ENCODE measurements at regions not wholly inside any gene's neighbourhood (a gene's known extent, or its start where the extent isn't known, plus 50 kb on each side); places are given as distances from the start of the nearest gene placed in this dataset.

GRCh38 chr3:34066999-34067398, 268.6 kb downstream of the PDCD6IP start:
- H3K4me3 ChIP-seq (ENCODE audit: low read depth, low read length) = no peak overlapping the region
- TF ChIP-seq, protein P1, sequence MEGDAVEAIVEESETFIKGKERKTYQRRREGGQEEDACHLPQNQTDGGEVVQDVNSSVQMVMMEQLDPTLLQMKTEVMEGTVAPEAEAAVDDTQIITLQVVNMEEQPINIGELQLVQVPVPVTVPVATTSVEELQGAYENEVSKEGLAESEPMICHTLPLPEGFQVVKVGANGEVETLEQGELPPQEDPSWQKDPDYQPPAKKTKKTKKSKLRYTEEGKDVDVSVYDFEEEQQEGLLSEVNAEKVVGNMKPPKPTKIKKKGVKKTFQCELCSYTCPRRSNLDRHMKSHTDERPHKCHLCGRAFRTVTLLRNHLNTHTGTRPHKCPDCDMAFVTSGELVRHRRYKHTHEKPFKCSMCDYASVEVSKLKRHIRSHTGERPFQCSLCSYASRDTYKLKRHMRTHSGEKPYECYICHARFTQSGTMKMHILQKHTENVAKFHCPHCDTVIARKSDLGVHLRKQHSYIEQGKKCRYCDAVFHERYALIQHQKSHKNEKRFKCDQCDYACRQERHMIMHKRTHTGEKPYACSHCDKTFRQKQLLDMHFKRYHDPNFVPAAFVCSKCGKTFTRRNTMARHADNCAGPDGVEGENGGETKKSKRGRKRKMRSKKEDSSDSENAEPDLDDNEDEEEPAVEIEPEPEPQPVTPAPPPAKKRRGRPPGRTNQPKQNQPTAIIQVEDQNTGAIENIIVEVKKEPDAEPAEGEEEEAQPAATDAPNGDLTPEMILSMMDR (conservative IDR thresholded peaks at IDR 0.05; ENCODE audit: low read depth, low read length) = no peak
- no peak for DNase-seq (ENCODE audit: low read depth)

DNA sequence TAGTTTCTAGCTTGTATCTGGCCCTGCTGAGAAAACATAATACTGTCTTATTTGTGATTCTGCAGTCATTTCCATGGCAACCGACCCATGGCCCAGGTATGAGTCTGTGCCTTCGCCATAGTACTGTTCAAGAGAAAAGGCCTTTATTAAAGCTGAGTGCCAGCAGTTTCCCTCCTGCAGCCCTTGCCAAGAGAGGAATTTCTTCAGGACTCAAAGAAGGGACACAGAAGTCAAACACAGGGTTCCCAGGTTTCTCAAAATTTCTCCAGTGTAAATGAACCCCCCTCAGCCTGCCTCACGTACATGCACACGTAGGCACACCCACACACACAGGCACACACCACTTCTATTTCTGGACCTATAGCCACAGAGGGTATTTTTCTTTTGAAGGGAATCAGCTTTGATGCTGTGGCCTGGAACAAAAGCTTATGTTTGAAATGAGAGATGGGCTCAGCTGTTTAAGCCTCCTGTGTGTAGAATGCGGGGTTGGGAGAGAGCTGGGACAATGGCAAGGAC, 269.2 kb downstream of the PDCD6IP start:
- H3K4me3 ChIP-seq (ENCODE audit: low read depth, low read length) = no peak overlapping the region
- TF ChIP-seq, protein P1 (conservative IDR thresholded peaks at IDR 0.05; ENCODE audit: low read depth, low read length) = no peak
- DNase-seq (ENCODE audit: low read depth) = peak; percentile 10

DNA sequence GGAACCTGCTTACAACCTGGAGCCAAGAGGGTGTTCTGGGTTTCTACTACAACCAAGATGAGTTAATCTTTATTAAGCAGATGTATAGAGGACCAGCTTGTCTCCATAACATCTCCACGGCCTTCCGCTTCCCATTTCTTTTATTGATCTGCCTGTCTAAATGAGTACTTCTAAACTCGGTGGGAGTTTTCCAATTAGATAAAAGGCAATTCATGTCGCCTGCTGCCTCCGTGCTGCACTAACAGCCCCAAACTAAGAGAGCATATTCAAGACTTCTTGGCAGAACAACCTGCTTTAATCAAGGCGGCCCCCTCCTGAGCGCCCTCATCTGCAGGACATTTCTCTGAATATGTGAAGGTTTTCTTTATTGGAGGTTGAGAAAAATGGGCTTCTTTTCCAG, 270.1 kb downstream of the PDCD6IP start:
- no peak for DNase-seq (ENCODE audit: low read depth)
- H3K4me3 ChIP-seq (ENCODE audit: low read depth, low read length) = no peak overlapping the region
- TF ChIP-seq, protein P1 (conservative IDR thresholded peaks at IDR 0.05; ENCODE audit: low read depth, low read length) = no peak

DNA sequence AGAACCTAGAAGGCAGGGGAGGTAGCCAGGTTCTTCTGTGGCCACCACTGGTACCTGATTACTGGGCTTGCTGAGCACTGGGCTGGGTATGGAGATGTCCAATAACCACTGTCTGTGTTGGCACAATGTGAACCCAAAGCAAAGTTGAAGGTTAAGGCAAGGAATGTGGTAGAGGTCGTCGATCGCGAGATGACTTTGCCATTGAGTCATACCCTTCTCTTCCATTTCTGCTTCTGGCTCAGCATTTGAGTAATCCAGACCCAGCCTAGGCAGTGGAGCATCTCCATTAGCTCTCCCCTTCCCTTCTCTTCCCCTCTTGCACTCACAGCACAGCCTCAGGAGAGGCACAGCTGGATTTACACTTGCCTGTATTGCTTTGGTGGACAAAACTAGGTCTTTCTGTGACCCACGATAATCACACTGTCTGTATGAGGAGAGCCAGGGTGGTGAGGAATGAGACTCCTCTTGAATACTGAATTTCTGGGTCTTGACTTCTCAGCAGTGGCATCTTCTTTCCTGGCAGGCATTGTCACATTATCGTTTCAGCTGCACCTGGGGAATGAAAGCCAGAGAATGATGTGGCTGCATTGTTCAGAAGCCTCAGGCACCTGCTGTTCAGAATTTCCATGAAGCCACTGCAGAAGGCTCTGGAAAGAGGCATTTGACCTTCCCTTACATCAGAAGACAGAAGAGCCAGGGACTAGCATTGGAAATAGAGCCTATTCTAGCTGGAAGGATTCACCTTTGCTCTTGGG, 272.6 kb downstream of the PDCD6IP start:
- no peak for DNase-seq (ENCODE audit: low read depth)
- TF ChIP-seq, protein P1 (conservative IDR thresholded peaks at IDR 0.05; ENCODE audit: low read depth, low read length) = no peak
- no peak overlapping the region for H3K4me3 ChIP-seq (ENCODE audit: low read depth, low read length)

- no peak for DNase-seq (ENCODE audit: low read depth)
- H3K4me3 ChIP-seq (ENCODE audit: low read depth, low read length) = no peak overlapping the region
- TF ChIP-seq, protein P1 (conservative IDR thresholded peaks at IDR 0.05; ENCODE audit: low read depth, low read length) = no peak
Observed at GRCh38 chr3:34072297-34072696, 273.9 kb downstream of the PDCD6IP start.

DNA sequence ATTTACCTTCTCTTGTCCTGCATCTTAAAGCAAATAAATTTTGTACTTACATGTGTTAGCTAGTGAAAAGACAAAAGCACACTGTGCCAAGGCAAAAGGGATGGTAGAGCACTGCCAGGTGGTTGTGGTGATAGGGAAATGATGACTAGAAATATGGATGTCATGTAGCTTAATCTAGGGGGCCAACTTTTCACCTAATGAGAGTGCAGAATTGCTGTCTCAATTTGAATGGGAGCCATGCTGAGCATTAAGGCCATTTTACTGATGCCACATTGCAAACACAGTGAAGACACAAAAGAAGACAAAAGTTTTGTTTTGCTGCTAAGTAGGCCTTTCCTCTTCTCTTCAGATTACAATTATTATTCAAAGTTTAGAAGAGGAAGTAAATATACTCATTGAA, 274.7 kb downstream of the PDCD6IP start:
- no peak overlapping the region for H3K4me3 ChIP-seq (ENCODE audit: low read depth, low read length)
- TF ChIP-seq, protein P1 (conservative IDR thresholded peaks at IDR 0.05; ENCODE audit: low read depth, low read length) = no peak
- no peak for DNase-seq (ENCODE audit: low read depth)

- TF ChIP-seq, protein P1 (conservative IDR thresholded peaks at IDR 0.05; ENCODE audit: low read depth, low read length) = no peak
- no peak for DNase-seq (ENCODE audit: low read depth)
- H3K4me3 ChIP-seq (ENCODE audit: low read depth, low read length) = no peak overlapping the region
Observed at GRCh38 chr3:34073961-34074360, 275.5 kb downstream of the PDCD6IP start.

All from choroid plexus epithelial cell (primary cell).